Neuronal stem cell (in vitro differentiated cells): ENCODE measurements at regions not wholly inside any gene's neighbourhood (a gene's known extent, or its start where the extent isn't known, plus 50 kb on each side); places are given as distances from the start of the nearest gene placed in this dataset.

ENCODE experiments used
- DNase-seq: peaks from one replicate; pipeline ENCODE4 v3.0.0-alpha.2; 2013; ENCODE audit warnings: low spot score
- H2AFZ ChIP-seq: one replicate; pipeline ENCODE4 v1.6.1; 2013; ENCODE audit warnings: mild to moderate bottlenecking, low read length, inconsistent platforms
- H2AK5ac ChIP-seq: 2 replicates; pipeline ENCODE4 v1.6.1; 2013; ENCODE audit warnings: low read depth, mild to moderate bottlenecking, inconsistent platforms, low read length, moderate library complexity, mixed read lengths
- H2BK120ac ChIP-seq: 2 replicates; pipeline ENCODE4 v1.6.1; 2013; ENCODE audit warnings: low read depth, mild to moderate bottlenecking, inconsistent platforms, low read length, moderate library complexity, mixed read lengths
- H2BK12ac ChIP-seq: one replicate; pipeline ENCODE4 v1.6.1; 2013; ENCODE audit warnings: low read length, inconsistent platforms
- H2BK15ac ChIP-seq: 2 replicates; pipeline ENCODE4 v1.6.1; 2013; ENCODE audit warnings: mild to moderate bottlenecking, low read length, inconsistent platforms, mixed read lengths
- H2BK5ac ChIP-seq: one replicate; pipeline ENCODE4 v1.6.1; 2013; ENCODE audit warnings: inconsistent platforms, mild to moderate bottlenecking, low read length, moderate library complexity
- H3K14ac ChIP-seq: one replicate; pipeline ENCODE4 v1.6.1; 2013; ENCODE audit warnings: low read length, inconsistent platforms
- H3K18ac ChIP-seq: 2 replicates; pipeline ENCODE4 v1.6.1; 2013; ENCODE audit warnings: low read length, inconsistent platforms
- H3K23ac ChIP-seq: 2 replicates; pipeline ENCODE4 v1.6.1; 2013; ENCODE audit warnings: low read depth, mild to moderate bottlenecking, mixed read lengths, low read length, inconsistent platforms; ENCODE audit not compliant: poor library complexity
- H3K27ac ChIP-seq: replicated peaks from 3 replicates; pipeline ENCODE4 v1.5.1; 2013; ENCODE audit warnings: low read length, inconsistent platforms
- H3K27me3 ChIP-seq, 3 experiments: 2 replicates each; pipeline ENCODE4 v1.6.1; 2013; ENCODE audit warnings: low read length in 3 of 3, mild to moderate bottlenecking in 2 of 3, inconsistent platforms in 1 of 3, low read depth in 1 of 3, mixed read lengths in 1 of 3, moderate library complexity in 1 of 3; ENCODE audit not compliant: control insufficient read depth in 3 of 3, insufficient read depth in 3 of 3
- H3K36me3 ChIP-seq, 2 donors: replicated peaks in 1 of 2; 2 replicates each; pipeline ENCODE4 v1.6.1; 2013; ENCODE audit warnings: low read length in 2 of 2; ENCODE audit not compliant: control insufficient read depth in 2 of 2, insufficient read depth in 2 of 2
- H3K4ac ChIP-seq: 2 replicates; pipeline ENCODE4 v1.6.1; 2013; ENCODE audit warnings: inconsistent platforms, mild to moderate bottlenecking, low read length, moderate library complexity
- H3K4me1 ChIP-seq, 2 donors: 1 replicate in 1 of 2; 2 replicates in 1 of 2; pipeline ENCODE4 v1.6.1; 2013; ENCODE audit warnings: low read length in 2 of 2, low read depth in 1 of 2; ENCODE audit not compliant: control insufficient read depth in 2 of 2, insufficient read depth in 1 of 2
- H3K4me2 ChIP-seq: one replicate; pipeline ENCODE4 v1.6.1; 2013; ENCODE audit warnings: mild to moderate bottlenecking, low read length, inconsistent platforms; ENCODE audit not compliant: insufficient read depth, poor library complexity, severe bottlenecking
- H3K4me3 ChIP-seq, 2 donors: 2 replicates each; pipeline ENCODE4 v1.5.1; 2013; ENCODE audit warnings: low read length in 2 of 2, mild to moderate bottlenecking in 2 of 2, inconsistent platforms in 1 of 2, moderate library complexity in 1 of 2
- H3K79me1 ChIP-seq: one replicate; pipeline ENCODE4 v1.6.1; 2013; ENCODE audit warnings: low read depth, mild to moderate bottlenecking, inconsistent platforms, low read length, moderate library complexity
- H3K9ac ChIP-seq: one replicate; pipeline ENCODE4 v1.6.1; 2013; ENCODE audit warnings: mild to moderate bottlenecking, low read depth, low read length, inconsistent platforms; ENCODE audit not compliant: poor library complexity
- H3K9me3 ChIP-seq, 2 donors: replicated peaks in 1 of 2; 2 replicates each; pipeline versions ENCODE3 to v1.6.1; 2013; ENCODE audit warnings: low read length in 2 of 2, mild to moderate bottlenecking in 2 of 2, inconsistent platforms in 1 of 2, low read depth in 1 of 2, mixed read lengths in 1 of 2, moderate library complexity in 1 of 2; ENCODE audit not compliant: control insufficient read depth in 2 of 2, insufficient read depth in 1 of 2
- H4K8ac ChIP-seq: one replicate; pipeline ENCODE4 v1.6.1; 2013; ENCODE audit warnings: low read depth, mild to moderate bottlenecking, inconsistent platforms, low read length, moderate library complexity
- H4K91ac ChIP-seq: one replicate; pipeline ENCODE4 v1.6.1; 2013; ENCODE audit warnings: low read length, low read depth, mild to moderate bottlenecking, inconsistent platforms; ENCODE audit not compliant: poor library complexity
- WGBS, 2 donors: extraction: QIAGEN DNeasy Blood & Tissue Kit; methylation state at CpG; one replicate each; pipeline ENCODE4 v1.1.7; 2013; ENCODE audit warnings: missing lambda C conversion rate in 2 of 2, mixed read lengths in 1 of 2; ENCODE audit not compliant: insufficient read length in 2 of 2, insufficient replicate concordance in 1 of 2; ENCODE audit errors: extremely low coverage in 2 of 2; 5-methylcytosine and 5-hydroxymethylcytosine counted together

GRCh38 chr2:239518286-239519088 lies 117.7 kb upstream of the HDAC4 start:
- Histone ChIP-seq H3K27me3 (peaks cover 0 to 30% (median 2%) of the 10 kb centered on the region in 3 experiments), H3K79me1 (no peaks in the 10 kb centered on the region), H3K23ac (no peak overlapping the region), H3K14ac (no peak overlapping the region), H2BK120ac (no peak overlapping the region), H2AK5ac (peak overlapping the region; percentile 65), H4K8ac (no peak overlapping the region), H3K4me2 (no peak overlapping the region), H3K27ac (no peak overlapping the region), H3K9ac (no peak overlapping the region), H3K9me3 (no peaks in the 10 kb centered on the region), H3K4me3 (no peak overlapping the region), H4K91ac (no peak overlapping the region), H3K18ac (peak overlapping the region; percentile 60), H2BK15ac (peak overlapping the region; percentile 21), H2BK5ac (no peak overlapping the region), H3K4ac (no peak overlapping the region), H2AFZ (no peak overlapping the region), H3K36me3 (no peaks in the 10 kb centered on the region), H2BK12ac (no peak overlapping the region), H3K4me1 (peaks cover 0 to 5% of the 10 kb centered on the region in 2 donors)
- WGBS, 2 donors: no CpG with 5 or more reads among the region's 19 CpGs
- no peak for DNase-seq

GRCh38 chr2:239517686-239518085 lies 116.9 kb upstream of the HDAC4 start:
- Histone ChIP-seq H2AFZ (no peak overlapping the region), H4K8ac (no peak overlapping the region), H3K4me2 (no peak overlapping the region), H2AK5ac (no peak overlapping the region), H3K14ac (no peak overlapping the region), H2BK120ac (no peak overlapping the region), H3K4ac (no peak overlapping the region), H2BK12ac (no peak overlapping the region), H4K91ac (no peak overlapping the region), H3K4me1 (peaks cover 0 to 5% of the 10 kb centered on the region in 2 donors), H3K4me3 (no peak overlapping the region), H3K18ac (no peak overlapping the region), H3K79me1 (no peaks in the 10 kb centered on the region), H3K36me3 (no peaks in the 10 kb centered on the region), H3K9ac (no peak overlapping the region), H3K9me3 (no peaks in the 10 kb centered on the region), H2BK15ac (no peak overlapping the region), H2BK5ac (no peak overlapping the region), H3K27me3 (peaks cover 0 to 30% (median 2%) of the 10 kb centered on the region in 3 experiments), H3K23ac (no peak overlapping the region), H3K27ac (no peak overlapping the region)
- DNase-seq: no peak
- no CpG with 5 or more reads among the region's 16 CpGs for WGBS, 2 donors

GRCh38 chr2:239516954-239517305 lies 116.1 kb upstream of the HDAC4 start:
- Histone ChIP-seq H3K9me3 (peaks cover 0 to 2% of the 10 kb centered on the region in 2 donors), H3K4me1 (peaks cover 0 to 1% of the 10 kb centered on the region in 2 donors), H3K23ac (no peak overlapping the region), H4K8ac (no peak overlapping the region), H4K91ac (no peak overlapping the region), H3K27me3 (peaks cover 0 to 30% (median 2%) of the 10 kb centered on the region in 3 experiments), H3K18ac (peak overlapping the region; percentile 64), H3K14ac (no peak overlapping the region), H3K4ac (no peak overlapping the region), H2AK5ac (peak overlapping the region; percentile 92), H3K4me2 (no peak overlapping the region), H3K79me1 (no peaks in the 10 kb centered on the region), H2BK5ac (peak overlapping the region; percentile 39), H2AFZ (no peak overlapping the region), H3K9ac (no peak overlapping the region), H2BK15ac (peak overlapping the region; percentile 89), H2BK12ac (no peak overlapping the region), H3K36me3 (no peaks in the 10 kb centered on the region), H3K4me3 (no peak overlapping the region), H3K27ac (no peak overlapping the region), H2BK120ac (no peak overlapping the region)
- DNase-seq: no peak
- no CpG with 5 or more reads among the region's 11 CpGs for WGBS, 2 donors

- Histone ChIP-seq H2AK5ac (peak overlapping the region; percentile 92), H4K8ac (no peak overlapping the region), H3K4me2 (no peak overlapping the region), H3K18ac (peak overlapping the region; percentile 64), H4K91ac (no peak overlapping the region), H2BK15ac (peak overlapping the region; percentile 89), H3K36me3 (no peaks in the 10 kb centered on the region), H2BK12ac (peak overlapping the region; percentile 10), H3K9ac (no peak overlapping the region), H3K79me1 (no peaks in the 10 kb centered on the region), H3K4me3 (no peak overlapping the region), H3K9me3 (peaks cover 0 to 5% of the 10 kb centered on the region in 2 donors), H3K27me3 (peaks cover 0 to 30% (median 2%) of the 10 kb centered on the region in 3 experiments), H2BK5ac (peak overlapping the region; percentile 39), H2AFZ (no peak overlapping the region), H2BK120ac (peak overlapping the region; percentile 31), H3K27ac (no peak overlapping the region), H3K4ac (no peak overlapping the region), H3K4me1 (no peaks in the 10 kb centered on the region), H3K14ac (peak overlapping the region; percentile 21), H3K23ac (no peak overlapping the region)
- no peak for DNase-seq
- whole genome bisulfite sequencing, 2 donors: no CpG with 5 or more reads among the region's 13 CpGs
Observed at GRCh38 chr2:239516286-239516953, 115.6 kb upstream of the HDAC4 start.
